NB4 (cell line): ENCODE measurements at regions not wholly inside any gene's neighbourhood (a gene's known extent, or its start where the extent isn't known, plus 50 kb on each side); places are given as distances from the start of the nearest gene placed in this dataset.

ENCODE experiments used
- MYC ChIP-seq: IDR thresholded peaks from 2 replicates; pipeline ENCODE4 v1.6.1; 2011; ENCODE audit warnings: low read depth, low read length
- POLR2A ChIP-seq: IDR thresholded peaks from 2 replicates; pipeline ENCODE4 v1.6.1; 2011; ENCODE audit warnings: mild to moderate bottlenecking; ENCODE audit not compliant: insufficient read length; ENCODE audit errors: extremely low read depth
- TF ChIP-seq, protein P1 (sequence below): IDR thresholded peaks from one replicate; pipeline ENCODE4 v1.5.1; 2012; ENCODE audit warnings: low read depth, low read length

DNA sequence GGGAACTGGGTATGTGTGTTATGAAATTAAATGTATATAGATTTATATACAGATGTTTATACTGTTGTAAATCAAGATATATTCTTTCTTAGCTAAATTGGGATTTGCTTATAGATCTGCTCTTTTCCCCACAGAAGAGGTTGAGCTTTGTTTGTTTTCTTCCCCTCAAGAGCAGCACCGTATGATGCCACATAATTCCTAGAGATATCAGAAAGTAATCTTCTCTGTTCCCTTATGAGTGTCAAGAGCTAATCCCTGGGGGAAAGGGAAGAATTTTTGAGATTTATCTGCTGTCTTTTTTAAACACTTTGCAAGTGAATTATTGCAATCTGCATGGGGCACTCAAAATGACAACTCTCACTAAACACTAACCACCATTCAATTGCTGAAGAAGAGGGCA lies 68.7 kb upstream of the SP4 start:
- TF ChIP-seq, protein P1, sequence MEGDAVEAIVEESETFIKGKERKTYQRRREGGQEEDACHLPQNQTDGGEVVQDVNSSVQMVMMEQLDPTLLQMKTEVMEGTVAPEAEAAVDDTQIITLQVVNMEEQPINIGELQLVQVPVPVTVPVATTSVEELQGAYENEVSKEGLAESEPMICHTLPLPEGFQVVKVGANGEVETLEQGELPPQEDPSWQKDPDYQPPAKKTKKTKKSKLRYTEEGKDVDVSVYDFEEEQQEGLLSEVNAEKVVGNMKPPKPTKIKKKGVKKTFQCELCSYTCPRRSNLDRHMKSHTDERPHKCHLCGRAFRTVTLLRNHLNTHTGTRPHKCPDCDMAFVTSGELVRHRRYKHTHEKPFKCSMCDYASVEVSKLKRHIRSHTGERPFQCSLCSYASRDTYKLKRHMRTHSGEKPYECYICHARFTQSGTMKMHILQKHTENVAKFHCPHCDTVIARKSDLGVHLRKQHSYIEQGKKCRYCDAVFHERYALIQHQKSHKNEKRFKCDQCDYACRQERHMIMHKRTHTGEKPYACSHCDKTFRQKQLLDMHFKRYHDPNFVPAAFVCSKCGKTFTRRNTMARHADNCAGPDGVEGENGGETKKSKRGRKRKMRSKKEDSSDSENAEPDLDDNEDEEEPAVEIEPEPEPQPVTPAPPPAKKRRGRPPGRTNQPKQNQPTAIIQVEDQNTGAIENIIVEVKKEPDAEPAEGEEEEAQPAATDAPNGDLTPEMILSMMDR: no peak
- TF ChIP-seq MYC (no peak), POLR2A (no peak)
